OCI-LY1 (cell line): ENCODE measurements at regions not wholly inside any gene's neighbourhood (a gene's known extent, or its start where the extent isn't known, plus 50 kb on each side); places are given as distances from the start of the nearest gene placed in this dataset.

Source experiments
- CTCF ChIP-seq: fragments of 200-600 bp; sonication (generic), shearing (Covaris generic); IDR thresholded peaks from 2 replicates; pipeline ENCODE4 v1.5.1; 2017; ENCODE audit warnings: mild to moderate bottlenecking, antibody characterized with exemption, low read length, moderate library complexity, mixed read lengths
- EZH2 ChIP-seq: fragments of 200-600 bp; sonication (generic), shearing (Covaris generic); IDR thresholded peaks from 2 replicates; pipeline ENCODE4 v1.8.0; 2017; ENCODE audit warnings: borderline replicate concordance, mixed run types, mild to moderate bottlenecking, antibody characterized with exemption, low read length, moderate library complexity, mixed read lengths

GRCh38 chr6:105797983-105798453 lies 288.1 kb upstream of the PRDM1 start:
- TF ChIP-seq CTCF (no peak), EZH2 (no peak)
